ENCODE measurements at regions not wholly inside any gene's neighbourhood (a gene's known extent, or its start where the extent isn't known, plus 50 kb on each side); places are given as distances from the start of the nearest gene placed in this dataset.

GRCh38 chr4:128384765-128385598, 97.4 kb upstream of the PGRMC2 start:
- H3K4me3 ChIP-seq (replicated peaks in 1 of 3; ENCODE audit: insufficient read depth in 1 of 3, low read depth in 2 of 3, low read length in 3 of 3): no peak overlapping the region
- intact Hi-C loops (cut with micrococcal nuclease; ENCODE audit: unreplicated experiment) (loop anchor here (5.0 kb wide), 1 partner anchor 1167 kb away; no protein-coding TSS in a partner anchor), in situ Hi-C loops (cut with HindIII; ENCODE audit: extremely low pct_ligation_motif_present, low pct_unique_long_range_greater_than_20kb) (no loop called here)
- no peaks in the 10 kb centered on the region for H3K9me3 ChIP-seq (ENCODE audit: low read length)
- no peak overlapping the region for H3K9ac ChIP-seq (ENCODE audit: insufficient read depth, low read depth, low read length)
- no peak for ATAC-seq
- no peaks in the 10 kb centered on the region; a peak in 2 of 5 replicates for H3K27me3 ChIP-seq (ENCODE audit: control insufficient read depth in 1 of 2, insufficient read depth in 2 of 2, low read length in 2 of 2)
- no peak overlapping the region for H3K4me2 ChIP-seq (ENCODE audit: low read depth, low read length)
- no peaks in the 10 kb centered on the region for H3K4me1 ChIP-seq (ENCODE audit: insufficient read depth, low read length)
- BruUV-seq (replicated peaks): no TSS peak
- H2AFZ ChIP-seq (ENCODE audit: low read length): no peak overlapping the region
- H3K27ac ChIP-seq (ENCODE audit: extremely low read length, insufficient read depth, low read length): no peak overlapping the region
- DNase-seq (ENCODE audit: low spot score): no peak
- no peaks in the 10 kb centered on the region for H4K20me1 ChIP-seq (ENCODE audit: insufficient read depth, low read length)
- no peaks in the 10 kb centered on the region for H3K36me3 ChIP-seq (replicated peaks in 1 of 2; ENCODE audit: control insufficient read depth in 1 of 2, insufficient read depth in 2 of 2, low read length in 2 of 2)
- 47% methylated on average over 12 of the region's 12 CpGs for WGBS (ENCODE audit: low lambda C conversion rate)
- FAIRE-seq: no peak
- H3K79me2 ChIP-seq (ENCODE audit: insufficient read depth, low read length): no peaks in the 10 kb centered on the region
- ChIA-PET CTCF (ENCODE audit: low intra/inter-chr PET ratio, low total read pairs) (no interaction called here), POLR2A (no interaction called here)
- TF ChIP-seq ATRX (CRISPR knock-in tag; IDR thresholded peaks at IDR 0.05; ENCODE audit: borderline replicate concordance) (no peak), ZFX (CRISPR knock-in tag; IDR thresholded peaks at IDR 0.05; ENCODE audit: low read depth) (no peak), NFATC3 (CRISPR knock-in tag; IDR thresholded peaks at IDR 0.05) (no peak), PBX3 (CRISPR knock-in tag; IDR thresholded peaks at IDR 0.05; ENCODE audit: borderline replicate concordance) (no peak), ZNF367 (CRISPR knock-in tag; IDR thresholded peaks at IDR 0.05; ENCODE audit: borderline replicate concordance) (no peak), ZBTB25 (CRISPR knock-in tag; IDR thresholded peaks at IDR 0.05) (no peak), KDM2A (CRISPR knock-in tag; IDR thresholded peaks at IDR 0.05; ENCODE audit: borderline replicate concordance, low read depth) (no peak), ATF4 (CRISPR knock-in tag; IDR thresholded peaks at IDR 0.05) (no peak), TP53 (CRISPR knock-in tag; conservative IDR thresholded peaks at IDR 0.05) (no peak), BRCA1 (CRISPR knock-in tag; IDR thresholded peaks at IDR 0.05) (no peak), ZNF678 (CRISPR knock-in tag; IDR thresholded peaks at IDR 0.05) (no peak), ZNF615 (CRISPR knock-in tag; IDR thresholded peaks at IDR 0.05; ENCODE audit: borderline replicate concordance) (no peak), PAXIP1 (CRISPR knock-in tag; conservative IDR thresholded peaks at IDR 0.05) (no peak)

All from HepG2 (cell line).